Ishikawa (cell line): ENCODE measurements at regions not wholly inside any gene's neighbourhood (a gene's known extent, or its start where the extent isn't known, plus 50 kb on each side); places are given as distances from the start of the nearest gene placed in this dataset.

Experiments used
- CEBPB ChIP-seq: IDR thresholded peaks from 2 replicates; pipeline ENCODE4 v1.6.1; 2012
- CREB1 ChIP-seq: IDR thresholded peaks from 2 replicates; pipeline ENCODE4 v1.6.1; 2012; ENCODE audit warnings: low read depth
- EGR1 ChIP-seq: IDR thresholded peaks from 2 replicates; pipeline ENCODE4 v1.6.1; 2012
- EP300 ChIP-seq: IDR thresholded peaks from 2 replicates; pipeline ENCODE4 v1.6.1; 2012; ENCODE audit warnings: borderline replicate concordance
- FOXM1 ChIP-seq: IDR thresholded peaks from 2 replicates; pipeline ENCODE4 v1.6.1; 2012; ENCODE audit warnings: low read depth, borderline replicate concordance
- NFIC ChIP-seq: IDR thresholded peaks from 2 replicates; pipeline ENCODE4 v1.6.1; 2012
- RAD21 ChIP-seq: IDR thresholded peaks from 2 replicates; pipeline ENCODE4 v1.6.1; 2012; ENCODE audit warnings: low read depth
- TAF1 ChIP-seq: IDR thresholded peaks from 2 replicates; pipeline ENCODE4 v1.6.1; 2012; ENCODE audit warnings: low read depth, mild to moderate bottlenecking
- TCF12 ChIP-seq: IDR thresholded peaks from 2 replicates; pipeline ENCODE4 v1.6.1; 2012; ENCODE audit warnings: low read depth
- TEAD4 ChIP-seq: IDR thresholded peaks from 2 replicates; pipeline ENCODE4 v1.6.1; 2012
- YY1 ChIP-seq: IDR thresholded peaks from 2 replicates; pipeline ENCODE4 v1.6.1; 2012; ENCODE audit warnings: low read depth
- ZBTB7A ChIP-seq: IDR thresholded peaks from 2 replicates; pipeline ENCODE4 v1.6.1; 2012; ENCODE audit warnings: low read depth
- TF ChIP-seq, protein P1 (sequence below): IDR thresholded peaks from 2 replicates; pipeline ENCODE4 v1.6.1; 2012
- TF ChIP-seq, protein P2 (sequence below): IDR thresholded peaks from 2 replicates; pipeline ENCODE4 v1.6.1; 2012
- TF ChIP-seq, protein P3 (sequence below): IDR thresholded peaks from 2 replicates; pipeline ENCODE4 v1.6.1; 2012; ENCODE audit warnings: low read depth, mild to moderate bottlenecking

DNA sequence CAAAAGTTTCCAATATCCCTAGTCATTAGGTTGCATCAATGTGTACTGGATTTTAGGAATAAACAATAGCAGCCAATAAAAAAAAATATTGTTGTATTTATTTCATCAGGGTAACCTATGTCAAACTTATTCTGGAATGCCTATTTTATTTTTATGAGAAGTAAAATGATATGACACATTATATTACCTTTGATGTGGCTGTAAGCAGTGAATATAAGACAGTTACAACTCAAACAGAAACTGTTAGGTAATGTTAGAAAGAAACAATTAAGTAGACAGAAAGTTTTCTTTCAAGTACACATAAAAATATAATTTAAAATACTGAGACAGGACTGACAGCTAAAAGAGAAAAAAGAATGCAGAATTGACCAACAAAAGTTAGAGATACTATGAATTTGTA lies 65.5 kb downstream of the GNG10 start:
- TF ChIP-seq CREB1 (no peak), ZBTB7A (no peak), NFIC (no peak), TAF1 (no peak), TEAD4 (no peak), YY1 (no peak), TCF12 (no peak), EGR1 (no peak), FOXM1 (no peak), RAD21 (no peak), CEBPB (no peak), EP300 (no peak)
- TF ChIP-seq, protein P1, sequence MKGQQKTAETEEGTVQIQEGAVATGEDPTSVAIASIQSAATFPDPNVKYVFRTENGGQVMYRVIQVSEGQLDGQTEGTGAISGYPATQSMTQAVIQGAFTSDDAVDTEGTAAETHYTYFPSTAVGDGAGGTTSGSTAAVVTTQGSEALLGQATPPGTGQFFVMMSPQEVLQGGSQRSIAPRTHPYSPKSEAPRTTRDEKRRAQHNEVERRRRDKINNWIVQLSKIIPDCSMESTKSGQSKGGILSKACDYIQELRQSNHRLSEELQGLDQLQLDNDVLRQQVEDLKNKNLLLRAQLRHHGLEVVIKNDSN, result no peak
- TF ChIP-seq, protein P2, sequence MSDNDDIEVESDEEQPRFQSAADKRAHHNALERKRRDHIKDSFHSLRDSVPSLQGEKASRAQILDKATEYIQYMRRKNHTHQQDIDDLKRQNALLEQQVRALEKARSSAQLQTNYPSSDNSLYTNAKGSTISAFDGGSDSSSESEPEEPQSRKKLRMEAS, result no peak
- TF ChIP-seq, protein P3, sequence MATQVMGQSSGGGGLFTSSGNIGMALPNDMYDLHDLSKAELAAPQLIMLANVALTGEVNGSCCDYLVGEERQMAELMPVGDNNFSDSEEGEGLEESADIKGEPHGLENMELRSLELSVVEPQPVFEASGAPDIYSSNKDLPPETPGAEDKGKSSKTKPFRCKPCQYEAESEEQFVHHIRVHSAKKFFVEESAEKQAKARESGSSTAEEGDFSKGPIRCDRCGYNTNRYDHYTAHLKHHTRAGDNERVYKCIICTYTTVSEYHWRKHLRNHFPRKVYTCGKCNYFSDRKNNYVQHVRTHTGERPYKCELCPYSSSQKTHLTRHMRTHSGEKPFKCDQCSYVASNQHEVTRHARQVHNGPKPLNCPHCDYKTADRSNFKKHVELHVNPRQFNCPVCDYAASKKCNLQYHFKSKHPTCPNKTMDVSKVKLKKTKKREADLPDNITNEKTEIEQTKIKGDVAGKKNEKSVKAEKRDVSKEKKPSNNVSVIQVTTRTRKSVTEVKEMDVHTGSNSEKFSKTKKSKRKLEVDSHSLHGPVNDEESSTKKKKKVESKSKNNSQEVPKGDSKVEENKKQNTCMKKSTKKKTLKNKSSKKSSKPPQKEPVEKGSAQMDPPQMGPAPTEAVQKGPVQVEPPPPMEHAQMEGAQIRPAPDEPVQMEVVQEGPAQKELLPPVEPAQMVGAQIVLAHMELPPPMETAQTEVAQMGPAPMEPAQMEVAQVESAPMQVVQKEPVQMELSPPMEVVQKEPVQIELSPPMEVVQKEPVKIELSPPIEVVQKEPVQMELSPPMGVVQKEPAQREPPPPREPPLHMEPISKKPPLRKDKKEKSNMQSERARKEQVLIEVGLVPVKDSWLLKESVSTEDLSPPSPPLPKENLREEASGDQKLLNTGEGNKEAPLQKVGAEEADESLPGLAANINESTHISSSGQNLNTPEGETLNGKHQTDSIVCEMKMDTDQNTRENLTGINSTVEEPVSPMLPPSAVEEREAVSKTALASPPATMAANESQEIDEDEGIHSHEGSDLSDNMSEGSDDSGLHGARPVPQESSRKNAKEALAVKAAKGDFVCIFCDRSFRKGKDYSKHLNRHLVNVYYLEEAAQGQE, result no peak

DNA sequence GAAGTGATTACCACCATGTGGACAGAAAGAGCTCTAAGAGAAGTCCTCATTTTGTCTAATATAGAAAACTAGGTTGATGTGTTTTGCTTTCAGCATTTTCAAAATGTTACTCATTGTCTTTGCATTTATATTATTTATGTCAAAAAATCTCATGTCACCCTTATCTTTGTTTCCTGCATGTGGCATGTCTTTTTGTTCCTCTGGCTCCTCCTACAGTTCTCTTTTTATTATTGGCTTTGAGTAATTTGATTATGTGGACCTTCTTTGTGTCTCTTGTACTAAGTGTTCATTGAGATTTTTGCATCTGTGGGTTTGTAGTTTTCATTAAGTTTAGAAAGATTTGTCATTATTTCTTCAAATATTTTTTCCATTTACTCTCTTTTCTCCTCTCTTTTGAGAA lies 58.8 kb downstream of the GNG10 start:
- TF ChIP-seq, protein P2, result no peak
- TF ChIP-seq RAD21, result peak; percentile 28; the same call in 1 of the 2 replicates
- TF ChIP-seq CEBPB, result no peak
